Astrocyte (in vitro differentiated cells and primary cell): ENCODE measurements at regions not wholly inside any gene's neighbourhood (a gene's known extent, or its start where the extent isn't known, plus 50 kb on each side); places are given as distances from the start of the nearest gene placed in this dataset.

Experiments used
- DNase-seq: peaks from one replicate; pipeline ENCODE4 v3.0.0-alpha.2; 2010; ENCODE audit warnings: low read depth
- FAIRE-seq: peaks from 2 replicates; lab custom pipeline; 2011; peaks lifted over from hg19 to GRCh38; lab: Jason Lieb, UNC
- H2AFZ ChIP-seq: 2 replicates; pipeline ENCODE4 v1.6.0; 2012; ENCODE audit warnings: low read depth, low read length, inconsistent platforms
- H3K27ac ChIP-seq: 2 replicates; pipeline ENCODE4 v1.5.1; 2011; ENCODE audit warnings: low read depth, low read length, inconsistent platforms
- H3K27me3 ChIP-seq: 2 replicates; pipeline ENCODE4 v1.6.0; 2011; ENCODE audit warnings: low read length, inconsistent platforms; ENCODE audit not compliant: insufficient read depth
- H3K36me3 ChIP-seq: 2 replicates; pipeline ENCODE4 v1.5.1; 2011; ENCODE audit warnings: low read length, inconsistent platforms; ENCODE audit not compliant: insufficient read depth
- H3K4me1 ChIP-seq: 2 replicates; pipeline ENCODE4 v1.5.1; 2011; ENCODE audit warnings: low read length, inconsistent platforms; ENCODE audit not compliant: insufficient read depth
- H3K4me2 ChIP-seq: 2 replicates; pipeline ENCODE4 v1.6.0; 2012; ENCODE audit warnings: low read length, inconsistent platforms
- H3K4me3 ChIP-seq: 2 replicates; pipeline ENCODE4 v1.5.1; 2011; ENCODE audit warnings: low read depth, mild to moderate bottlenecking, low read length, inconsistent platforms; ENCODE audit not compliant: insufficient read depth
- H3K79me2 ChIP-seq: 2 replicates; pipeline ENCODE4 v1.6.0; 2012; ENCODE audit warnings: mild to moderate bottlenecking, low read length, inconsistent platforms; ENCODE audit not compliant: insufficient read depth
- H3K9ac ChIP-seq: 2 replicates; pipeline ENCODE4 v1.6.0; 2012; ENCODE audit warnings: mild to moderate bottlenecking, low read length, inconsistent platforms
- H3K9me3 ChIP-seq: 2 replicates; pipeline ENCODE4 v1.5.1; 2012; ENCODE audit warnings: low read depth, mild to moderate bottlenecking, low read length, inconsistent platforms; ENCODE audit not compliant: insufficient read depth
- H4K20me1 ChIP-seq: 2 replicates; pipeline ENCODE4 v1.6.0; 2012; ENCODE audit warnings: low read length, inconsistent platforms; ENCODE audit not compliant: insufficient read depth
- H3K27ac Mint-ChIP-seq: one replicate; pipeline ENCODE4 v1.8.0; 2021; ENCODE audit warnings: mild to moderate bottlenecking, mixed read lengths; ENCODE audit not compliant: unreplicated experiment
- H3K27me3 Mint-ChIP-seq: one replicate; pipeline ENCODE4 v1.8.0; 2021; ENCODE audit warnings: low read depth, mixed read lengths; ENCODE audit not compliant: unreplicated experiment
- H3K36me3 Mint-ChIP-seq: one replicate; pipeline ENCODE4 v1.8.0; 2021; ENCODE audit warnings: low read depth, mixed read lengths; ENCODE audit not compliant: unreplicated experiment
- H3K4me1 Mint-ChIP-seq: one replicate; pipeline ENCODE4 v1.8.0; 2021; ENCODE audit warnings: low read depth, mixed read lengths; ENCODE audit not compliant: unreplicated experiment
- H3K4me3 Mint-ChIP-seq: one replicate; pipeline ENCODE4 v1.8.0; 2021; ENCODE audit warnings: mild to moderate bottlenecking, moderate library complexity, mixed read lengths; ENCODE audit not compliant: unreplicated experiment
- H3K9me3 Mint-ChIP-seq: one replicate; pipeline ENCODE4 v1.8.0; 2021; ENCODE audit warnings: mild to moderate bottlenecking, mixed read lengths; ENCODE audit not compliant: unreplicated experiment
- CTCF ChIP-seq: IDR thresholded peaks from 2 replicates; pipeline ENCODE4 v1.5.1; 2011; ENCODE audit warnings: low read depth, mild to moderate bottlenecking, inconsistent platforms, low read length, moderate library complexity; ENCODE audit not compliant: insufficient read depth
- EZH2 ChIP-seq: IDR thresholded peaks from 2 replicates; pipeline ENCODE4 v1.6.1; 2012; ENCODE audit warnings: mild to moderate bottlenecking, low read length, inconsistent platforms; ENCODE audit not compliant: insufficient read depth

DNA sequence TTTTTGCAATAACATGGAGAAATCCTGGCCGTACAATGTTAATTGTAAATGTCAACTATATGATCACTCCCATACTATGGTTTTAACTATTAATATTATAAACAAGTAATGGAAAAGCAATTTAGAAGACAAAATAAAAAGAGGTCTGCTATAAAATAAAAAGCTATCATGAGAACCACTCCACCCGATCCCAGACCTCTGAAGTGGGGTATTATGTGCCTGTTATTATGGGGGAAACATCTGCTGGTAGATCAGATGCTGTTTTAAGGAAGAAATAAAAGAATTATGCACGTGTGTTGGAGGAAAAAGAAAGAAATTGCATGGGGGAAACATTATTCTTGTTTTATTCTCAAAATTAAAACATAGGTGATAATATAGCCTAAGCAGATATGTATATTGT lies 615.7 kb upstream of the ARID1B start:
- Mint-ChIP-seq H3K9me3 (no peaks in the 10 kb centered on the region), H3K36me3 (no peaks in the 10 kb centered on the region), H3K27me3 (no peaks in the 10 kb centered on the region), H3K4me1 (peaks cover 2% of the 10 kb centered on the region), H3K4me3 (no peak overlapping the region), H3K27ac (no peak overlapping the region)
- Histone ChIP-seq H4K20me1 (no peaks in the 10 kb centered on the region), H2AFZ (no peak overlapping the region), H3K4me1 (no peaks in the 10 kb centered on the region), H3K36me3 (no peaks in the 10 kb centered on the region), H3K4me2 (no peak overlapping the region), H3K27ac (no peak overlapping the region), H3K4me3 (no peak overlapping the region), H3K9ac (no peak overlapping the region), H3K9me3 (no peaks in the 10 kb centered on the region), H3K79me2 (no peaks in the 10 kb centered on the region), H3K27me3 (no peaks in the 10 kb centered on the region)
- FAIRE-seq (no peak), DNase-seq (no peak)
- TF ChIP-seq EZH2, result no peak
- TF ChIP-seq CTCF, result no peak

GRCh38 chr6:156160795-156161165 lies 616.4 kb upstream of the ARID1B start:
- H4K20me1 ChIP-seq, result no peaks in the 10 kb centered on the region
- no peak overlapping the region for H2AFZ ChIP-seq
- H3K36me3 ChIP-seq, result no peaks in the 10 kb centered on the region
- no peak overlapping the region for H3K27ac ChIP-seq
- H3K27ac Mint-ChIP-seq, result no peak overlapping the region
- H3K27me3 ChIP-seq, result no peaks in the 10 kb centered on the region
- H3K4me1 ChIP-seq, result no peaks in the 10 kb centered on the region
- H3K4me1 Mint-ChIP-seq, result peaks cover 2% of the 10 kb centered on the region
- no peaks in the 10 kb centered on the region for H3K9me3 Mint-ChIP-seq
- no peaks in the 10 kb centered on the region for H3K79me2 ChIP-seq
- no peak for FAIRE-seq
- no peaks in the 10 kb centered on the region for H3K36me3 Mint-ChIP-seq
- no peak overlapping the region for H3K4me3 Mint-ChIP-seq
- DNase-seq, result no peak
- H3K9ac ChIP-seq, result no peak overlapping the region
- H3K27me3 Mint-ChIP-seq, result no peaks in the 10 kb centered on the region
- TF ChIP-seq CTCF, result no peak
- TF ChIP-seq EZH2, result no peak
- H3K4me3 ChIP-seq, result no peak overlapping the region
- H3K4me2 ChIP-seq, result no peak overlapping the region
- no peaks in the 10 kb centered on the region for H3K9me3 ChIP-seq

- no peak overlapping the region for H3K4me2 ChIP-seq
Measured at GRCh38 chr6:156160007-156160794, 617.0 kb upstream of the ARID1B start.

More at GRCh38 chr6:156160007-156160794, 617.0 kb upstream of the ARID1B start:
- H3K79me2 ChIP-seq, result no peaks in the 10 kb centered on the region
- no peaks in the 10 kb centered on the region for H3K27me3 ChIP-seq
- no peak overlapping the region for H3K9ac ChIP-seq
- H4K20me1 ChIP-seq, result no peaks in the 10 kb centered on the region
- no peaks in the 10 kb centered on the region for H3K4me1 ChIP-seq
- TF ChIP-seq CTCF, result no peak
- no peak for TF ChIP-seq EZH2
- no peak overlapping the region for H3K27ac Mint-ChIP-seq
- H3K36me3 ChIP-seq, result no peaks in the 10 kb centered on the region
- H2AFZ ChIP-seq, result no peak overlapping the region
- H3K36me3 Mint-ChIP-seq, result no peaks in the 10 kb centered on the region
- peaks cover under 1% of the 10 kb centered on the region for H3K4me1 Mint-ChIP-seq
- no peak overlapping the region for H3K4me3 Mint-ChIP-seq
- no peak overlapping the region for H3K4me3 ChIP-seq
- no peaks in the 10 kb centered on the region for H3K9me3 Mint-ChIP-seq
- H3K9me3 ChIP-seq, result no peaks in the 10 kb centered on the region
- FAIRE-seq (no peak), DNase-seq (no peak)
- H3K27ac ChIP-seq, result no peak overlapping the region
- no peaks in the 10 kb centered on the region for H3K27me3 Mint-ChIP-seq
